Activated CD4-positive, alpha-beta T cell treated with anti-CD3 and anti-CD28 coated beads for 24 hours (primary cell): ENCODE measurements at regions not wholly inside any gene's neighbourhood (a gene's known extent, or its start where the extent isn't known, plus 50 kb on each side); places are given as distances from the start of the nearest gene placed in this dataset.

Experiments
- DNase-seq, 2 donors: peaks; one replicate each; pipeline ENCODE4 v3.0.0-alpha.2; 2020; ENCODE audit warnings: low read depth in 2 of 2

DNA sequence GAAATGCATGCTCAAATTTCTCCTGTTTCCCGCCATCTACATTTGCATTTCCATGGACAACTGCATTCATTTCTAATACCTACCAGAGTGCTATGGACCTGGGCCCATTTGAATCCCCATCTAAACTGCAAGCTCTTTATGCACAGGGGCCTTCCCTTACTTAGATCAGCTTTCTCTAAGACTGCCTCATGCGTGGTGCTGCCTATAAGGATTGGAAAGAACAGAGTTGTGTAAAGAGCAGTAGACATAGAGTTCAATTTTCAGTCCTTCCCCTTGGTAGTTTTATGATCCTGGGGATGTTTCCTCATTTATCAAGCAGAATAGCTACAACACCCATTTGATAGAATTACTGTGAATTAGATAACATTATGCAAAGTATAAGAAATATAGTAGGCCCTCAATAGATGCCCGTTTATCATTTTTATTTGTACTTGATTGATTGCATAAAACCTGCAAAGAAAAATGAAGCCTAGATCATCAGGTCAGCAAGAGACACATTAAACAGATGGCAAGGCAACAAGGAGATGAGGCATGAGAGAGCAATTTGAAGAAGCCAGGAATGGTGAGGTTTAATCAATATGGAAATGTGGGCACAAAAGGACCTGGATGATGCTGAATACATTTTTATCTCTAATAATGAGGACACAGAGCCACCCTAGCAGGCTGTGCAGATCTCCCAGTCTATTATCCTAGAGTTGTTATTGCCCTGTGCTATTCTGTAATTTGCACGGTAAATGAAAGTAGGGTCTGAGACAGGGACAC, 359.7 kb downstream of the FAM181B start:
- DNase-seq: no peak

DNA sequence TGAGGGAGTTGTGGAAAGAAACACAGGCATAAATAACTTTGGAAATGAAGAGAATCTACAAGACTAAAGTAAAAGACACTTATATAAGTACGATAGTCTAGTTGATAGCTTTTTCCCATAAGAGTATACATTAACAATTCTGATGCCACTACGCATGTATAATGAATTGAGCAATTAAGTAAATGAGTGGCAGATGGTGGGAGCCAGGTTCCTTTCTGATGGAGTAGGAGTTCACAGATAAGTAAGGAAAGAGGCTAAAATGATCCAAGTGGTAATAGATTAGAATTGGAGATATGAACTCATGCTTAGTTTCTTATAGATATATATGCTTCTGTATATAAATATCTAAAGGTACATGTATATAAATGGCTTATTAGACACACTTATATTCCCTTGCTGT, 368.3 kb downstream of the FAM181B start:
- DNase-seq: no peak

DNA sequence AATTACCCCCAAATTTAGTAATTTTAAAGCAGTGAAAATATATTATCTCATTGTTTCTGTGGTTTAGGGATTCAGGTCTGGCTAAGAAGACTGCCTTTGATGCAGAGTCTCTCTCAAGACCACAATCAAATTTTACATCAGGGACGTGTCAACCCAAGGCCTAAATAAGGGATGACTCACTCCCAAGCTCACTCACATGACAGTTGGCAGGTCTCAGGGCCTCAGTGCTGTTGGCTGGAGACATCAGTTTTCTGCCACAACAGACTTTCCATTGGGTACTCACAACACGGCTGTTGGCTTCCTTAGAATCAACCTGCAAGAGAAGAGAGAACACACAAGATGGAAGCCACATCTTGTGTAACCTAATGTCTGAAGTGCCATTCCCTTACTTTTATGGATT, 377.3 kb downstream of the FAM181B start:
- DNase-seq: no peak

DNA sequence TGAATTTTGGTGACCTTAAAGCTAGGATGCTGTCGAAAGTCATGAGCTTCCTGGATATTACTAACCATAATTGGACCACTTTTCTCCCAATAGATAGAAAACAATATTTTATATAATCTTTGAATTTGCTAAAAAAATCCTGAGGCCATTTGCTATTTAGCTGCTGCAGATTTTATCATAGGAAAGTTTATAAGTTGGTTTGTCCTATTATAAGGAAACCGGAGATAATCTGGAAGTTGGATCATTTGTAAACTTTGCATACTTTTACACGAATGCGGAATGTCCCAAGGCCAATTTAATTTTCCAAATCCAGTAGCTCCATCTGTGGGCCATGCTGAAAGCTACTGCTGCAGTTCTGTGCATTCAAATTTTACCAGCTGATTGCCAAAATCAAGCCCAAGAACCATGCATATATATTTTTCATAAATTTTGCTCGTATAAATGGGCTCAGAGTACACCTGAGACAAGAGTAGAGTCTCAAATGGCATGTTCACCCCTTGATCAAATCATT, 378.3 kb downstream of the FAM181B start:
- DNase-seq: no peak

DNA sequence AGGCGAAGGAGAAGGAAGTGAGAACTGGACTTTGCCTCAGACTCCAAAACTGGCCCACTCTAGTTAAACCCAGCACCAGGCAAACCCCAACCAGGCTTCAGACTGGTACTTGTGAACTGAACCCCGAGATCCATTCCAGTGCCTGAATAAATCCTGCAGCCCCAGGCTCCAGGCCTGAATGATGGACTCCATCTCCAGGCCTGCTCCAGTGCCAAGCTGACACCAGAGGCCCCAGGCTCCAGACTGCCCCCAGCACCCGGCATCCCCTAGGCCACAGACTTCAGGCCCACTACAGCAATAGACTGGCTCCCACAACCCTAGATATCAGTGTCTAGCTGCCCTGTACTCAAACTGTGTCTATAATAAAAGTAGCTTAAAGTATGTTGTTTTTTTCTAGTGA, 406.8 kb downstream of the FAM181B start:
- no peak for DNase-seq

DNA sequence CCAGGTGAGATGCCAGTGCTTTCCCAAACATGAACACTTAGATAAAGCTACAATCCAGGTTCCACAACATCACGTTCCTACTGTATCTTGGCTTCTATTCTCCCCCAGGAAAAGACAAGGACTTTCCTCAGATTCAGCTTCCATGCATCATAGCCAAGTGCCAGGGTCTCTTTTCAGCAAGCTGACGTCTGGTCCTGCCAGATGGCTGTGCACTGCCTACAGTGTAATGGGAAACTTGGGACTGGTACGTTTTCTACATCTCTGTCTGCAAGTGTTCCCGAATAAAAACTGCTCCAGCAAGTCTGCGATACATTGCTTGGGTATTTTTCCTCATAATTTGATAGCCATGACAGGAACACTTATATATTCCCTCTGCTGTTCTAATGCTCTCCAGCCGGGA, 412.5 kb downstream of the FAM181B start:
- DNase-seq: no peak

DNA sequence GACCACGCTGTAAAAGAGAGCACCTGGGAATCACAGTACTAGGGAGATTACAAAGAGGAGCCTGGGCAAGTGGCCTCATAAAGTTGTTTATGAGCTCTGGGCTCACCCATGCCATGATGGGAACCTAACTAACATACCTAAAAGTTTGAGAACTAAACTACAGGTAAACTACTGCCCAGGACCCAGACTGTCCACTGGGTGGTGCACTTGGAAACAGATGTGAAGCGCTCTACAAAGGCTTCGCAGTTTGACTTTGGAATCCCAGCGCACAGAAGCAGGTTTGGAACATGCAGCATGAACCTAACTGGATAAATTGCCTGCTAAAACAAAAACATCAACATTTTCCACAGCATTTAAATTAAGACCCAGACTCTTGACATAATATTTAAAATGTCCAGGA, 418.6 kb downstream of the FAM181B start:
- DNase-seq: no peak

DNA sequence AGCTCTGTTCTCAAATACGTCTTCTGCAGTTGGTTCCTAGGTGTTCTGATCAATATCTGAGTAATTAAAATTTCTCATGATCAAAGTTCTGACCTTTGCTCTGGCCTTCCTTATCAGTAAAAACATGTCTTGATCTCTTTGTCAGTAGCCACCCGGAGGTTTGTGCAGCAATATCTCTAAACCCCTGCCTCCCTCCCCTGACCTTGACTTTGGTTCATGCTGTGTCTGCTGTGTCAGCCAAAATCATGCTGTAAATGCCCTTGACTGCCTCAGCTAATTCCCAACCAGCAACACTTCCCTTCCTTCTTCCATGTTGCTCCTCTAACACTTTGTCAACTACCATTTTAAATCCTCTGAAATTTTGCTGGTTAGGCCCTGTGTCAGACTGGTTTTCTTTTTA, 424.7 kb downstream of the FAM181B start:
- no peak for DNase-seq

DNA sequence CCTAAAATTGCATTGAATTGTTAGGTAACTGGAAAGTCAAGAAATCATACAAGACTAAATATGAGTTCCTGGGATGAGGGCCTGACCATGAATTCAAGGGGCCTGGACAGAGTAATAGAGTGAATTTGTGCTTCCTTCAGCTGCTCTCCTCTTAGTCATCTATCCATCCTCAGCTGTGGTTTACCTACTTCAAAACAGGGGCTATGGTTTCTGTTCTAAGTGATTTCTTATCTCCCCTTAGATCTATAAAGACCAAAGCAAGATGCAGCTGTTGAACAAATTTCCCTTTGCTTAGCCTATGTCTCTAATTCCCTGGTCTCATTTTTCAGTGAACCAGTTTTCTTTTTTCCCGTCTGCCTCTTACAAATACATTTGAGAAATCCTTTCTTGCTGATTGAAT, 428.5 kb downstream of the FAM181B start:
- no peak for DNase-seq

DNA sequence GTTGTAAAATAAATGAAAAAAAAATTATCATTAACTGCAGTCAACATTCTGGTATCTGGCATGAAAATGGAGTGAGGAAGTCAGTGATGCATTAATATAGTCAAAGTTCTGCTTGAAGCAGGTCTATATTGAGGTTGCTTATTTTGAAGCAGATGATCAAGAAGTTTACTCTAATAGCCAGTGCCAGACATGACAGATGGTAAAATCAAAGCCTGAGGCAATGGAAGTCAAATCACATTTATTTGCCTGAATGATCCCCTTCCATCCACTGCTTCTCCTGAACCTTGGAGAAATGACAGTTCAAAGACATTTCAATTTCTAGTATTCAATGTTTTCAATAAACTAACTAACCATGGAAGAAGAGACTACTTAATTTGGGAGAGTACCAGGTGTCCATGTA, 430.0 kb downstream of the FAM181B start:
- no peak for DNase-seq

DNA sequence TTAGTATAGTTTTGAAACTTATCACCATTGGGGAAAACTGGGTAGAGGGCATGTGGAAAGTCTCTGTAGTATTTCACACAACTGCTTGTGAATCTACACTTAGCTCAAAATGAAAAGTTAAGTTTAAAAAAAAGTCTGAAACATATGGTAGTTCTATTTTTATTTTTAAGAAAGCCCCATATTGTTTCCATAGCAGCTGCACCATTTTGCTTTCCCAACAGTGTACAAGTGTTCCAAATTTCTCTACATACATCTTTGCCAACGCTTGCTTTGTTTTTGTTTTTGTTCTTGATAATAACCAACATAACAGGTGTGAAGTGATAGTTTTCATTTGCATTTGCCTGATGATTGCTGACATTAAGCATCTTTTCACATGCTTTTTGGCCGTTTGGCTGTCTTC, 445.2 kb downstream of the FAM181B start:
- no peak for DNase-seq

DNA sequence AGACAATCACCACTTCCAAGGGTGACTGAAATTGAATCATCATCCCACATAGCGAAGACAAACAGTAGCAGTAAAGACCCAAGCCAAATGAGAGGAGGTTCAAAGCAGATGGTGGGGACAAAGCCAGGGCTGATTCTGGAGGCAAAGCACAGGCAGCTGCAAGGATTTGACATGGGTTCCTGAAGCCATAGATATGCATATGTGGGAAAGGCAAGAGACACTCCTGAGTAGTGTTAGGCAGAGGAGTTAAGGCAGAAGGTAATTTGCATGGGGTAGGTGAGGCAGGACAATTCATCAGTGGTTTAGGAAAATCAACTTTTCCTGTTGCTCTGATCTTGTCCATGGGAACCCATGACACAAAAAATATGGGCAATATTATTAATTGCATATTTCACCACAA, 462.8 kb downstream of the FAM181B start:
- DNase-seq: no peak

DNA sequence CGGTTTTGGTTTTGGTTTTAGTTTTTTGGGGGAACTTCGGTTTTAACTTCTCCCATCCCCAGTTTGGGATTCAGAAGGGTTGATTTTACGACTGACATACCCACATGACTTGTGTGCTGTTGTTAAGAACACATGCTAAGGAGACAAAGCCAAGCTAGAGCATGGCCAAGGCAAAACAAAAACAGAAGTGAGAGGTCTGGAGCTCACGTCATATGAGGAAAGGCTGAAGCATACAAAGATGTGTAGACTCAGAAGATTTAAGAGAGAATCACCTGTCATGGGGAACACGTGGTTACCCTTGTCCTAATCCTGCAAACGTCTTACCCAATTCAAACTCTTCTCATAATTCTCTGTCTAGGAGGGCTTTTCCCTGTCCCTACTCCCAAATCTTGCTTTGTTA, 465.0 kb downstream of the FAM181B start:
- no peak for DNase-seq

DNA sequence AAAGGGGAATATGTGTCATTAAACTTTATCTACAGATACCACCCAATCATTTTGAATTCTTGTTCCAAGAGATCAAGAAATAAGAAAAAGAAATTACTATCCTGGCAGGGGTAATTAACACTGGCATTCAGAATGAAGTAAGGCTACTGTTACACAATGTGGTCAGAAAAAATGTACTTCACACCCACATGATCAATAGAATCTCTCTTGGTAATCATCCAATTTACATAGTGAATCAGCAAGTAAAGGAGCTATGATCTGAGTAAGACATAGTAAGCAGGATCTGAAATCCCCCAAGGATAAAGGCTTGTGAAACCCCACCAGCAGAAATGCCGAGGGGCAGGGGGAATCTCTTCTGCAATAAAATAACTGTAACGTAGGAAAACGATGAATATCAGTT, 466.5 kb downstream of the FAM181B start:
- DNase-seq: no peak

DNA sequence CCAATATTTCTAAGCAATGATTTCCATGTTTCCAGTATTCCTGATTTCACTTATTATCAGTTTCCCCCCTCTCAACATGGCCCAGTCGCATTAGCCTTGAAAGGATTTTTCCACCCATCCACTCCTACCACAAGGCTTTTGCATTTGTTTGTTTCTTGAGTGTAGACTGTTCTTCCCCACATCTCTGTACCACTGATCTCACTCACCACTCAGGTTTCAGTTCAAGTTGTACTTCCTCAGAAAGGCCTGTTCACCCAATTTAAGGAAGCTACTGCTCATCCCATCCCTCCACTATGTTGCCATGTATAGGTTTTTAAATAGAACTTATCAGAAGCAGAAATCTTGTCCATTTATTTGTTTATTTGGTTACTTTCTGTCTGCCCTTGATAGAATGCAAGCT, 472.3 kb downstream of the FAM181B start:
- no peak for DNase-seq

DNA sequence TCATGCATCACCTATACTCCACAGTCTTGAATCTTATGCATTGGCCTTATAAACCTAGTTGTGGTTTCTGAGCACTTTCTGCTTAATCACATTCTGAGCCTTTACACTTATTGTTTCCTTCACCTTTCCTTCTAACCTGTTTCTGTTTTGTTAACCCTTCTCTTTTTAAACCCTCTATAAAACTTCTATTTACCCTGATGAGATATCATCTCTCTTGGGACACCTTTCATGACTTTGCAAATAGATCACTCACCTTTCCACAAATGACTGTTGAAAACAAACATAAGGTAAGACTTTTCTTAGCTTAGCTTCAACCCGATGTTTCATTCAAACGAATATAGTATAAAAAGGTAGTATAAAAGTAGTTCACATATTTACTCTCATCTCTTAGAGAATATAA, 483.6 kb downstream of the FAM181B start:
- no peak for DNase-seq

DNA sequence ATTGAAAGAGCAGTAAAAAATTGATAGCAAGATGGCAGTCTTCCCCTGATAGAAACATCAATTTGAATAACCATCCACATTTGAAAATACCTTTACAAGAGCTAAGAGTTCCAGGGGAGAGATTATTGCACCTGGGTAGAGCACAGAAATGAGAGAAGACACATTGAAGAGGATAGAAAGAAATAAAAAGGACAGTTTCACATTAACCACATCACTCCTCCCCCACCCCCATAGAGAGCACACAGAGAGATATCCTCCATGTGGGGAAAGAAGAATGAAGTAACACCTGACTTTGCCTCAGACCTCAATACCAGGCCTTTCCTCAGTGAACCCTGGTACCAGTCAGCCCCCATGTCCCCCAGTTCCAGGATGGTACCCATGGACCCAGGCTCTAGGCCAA, 486.7 kb downstream of the FAM181B start:
- no peak for DNase-seq

DNA sequence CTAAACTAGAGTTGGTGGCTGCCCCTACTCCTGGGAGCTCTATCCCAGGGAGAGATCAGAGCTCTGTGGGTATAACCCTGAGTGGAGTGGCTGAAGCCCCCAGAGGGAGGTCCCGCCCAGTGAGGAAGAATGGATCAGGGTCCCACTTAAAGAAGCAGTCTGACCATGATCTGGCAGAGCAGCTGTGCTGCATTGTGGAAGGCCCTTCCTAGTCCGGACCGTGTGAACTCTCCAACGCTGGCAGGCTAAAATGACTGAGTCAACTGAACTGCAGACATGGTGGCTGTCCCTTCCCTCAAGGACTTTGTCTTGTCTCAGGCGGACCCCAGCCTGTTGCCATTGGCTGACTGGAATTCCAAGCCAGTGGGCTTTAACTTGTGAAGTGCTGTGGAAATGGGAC, 494.2 kb downstream of the FAM181B start:
- no peak for DNase-seq

DNA sequence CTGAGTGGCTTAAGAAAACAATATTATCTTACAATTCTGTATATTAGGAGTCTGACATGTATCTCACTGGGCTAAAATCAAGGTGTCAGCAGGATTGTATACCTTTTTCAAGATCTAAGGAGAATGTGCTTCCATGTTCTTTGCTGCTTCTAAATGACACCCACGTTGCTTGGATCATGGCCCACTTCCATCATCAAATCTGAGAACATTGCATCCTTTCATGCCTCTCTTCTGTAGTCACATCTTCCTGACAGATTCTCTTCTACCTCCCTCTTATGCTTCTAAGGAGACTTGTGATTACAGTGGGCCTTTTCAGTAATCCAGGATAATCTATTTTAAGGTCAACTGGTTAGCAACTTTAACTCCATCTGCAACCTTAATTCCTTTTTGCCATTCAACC, 499.4 kb downstream of the FAM181B start:
- DNase-seq: no peak

DNA sequence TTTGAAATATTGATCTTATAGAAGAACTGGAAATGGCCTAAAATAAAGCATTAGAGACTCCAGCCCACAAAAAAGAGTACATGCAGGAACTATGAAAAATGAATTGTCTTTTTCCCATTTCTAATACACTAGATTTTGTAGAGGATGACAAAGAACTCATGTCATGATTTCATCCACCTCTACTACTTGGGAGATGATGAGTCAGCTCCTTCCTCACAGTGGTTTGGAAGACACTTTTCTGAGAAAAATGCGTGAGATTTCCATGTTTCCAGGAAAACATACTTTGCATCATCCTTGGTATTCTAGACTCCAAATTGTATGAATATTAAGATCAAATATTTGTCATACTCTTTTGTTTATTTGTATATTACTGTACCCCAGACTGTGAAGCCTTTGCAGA, 500.5 kb downstream of the FAM181B start:
- no peak for DNase-seq

DNA sequence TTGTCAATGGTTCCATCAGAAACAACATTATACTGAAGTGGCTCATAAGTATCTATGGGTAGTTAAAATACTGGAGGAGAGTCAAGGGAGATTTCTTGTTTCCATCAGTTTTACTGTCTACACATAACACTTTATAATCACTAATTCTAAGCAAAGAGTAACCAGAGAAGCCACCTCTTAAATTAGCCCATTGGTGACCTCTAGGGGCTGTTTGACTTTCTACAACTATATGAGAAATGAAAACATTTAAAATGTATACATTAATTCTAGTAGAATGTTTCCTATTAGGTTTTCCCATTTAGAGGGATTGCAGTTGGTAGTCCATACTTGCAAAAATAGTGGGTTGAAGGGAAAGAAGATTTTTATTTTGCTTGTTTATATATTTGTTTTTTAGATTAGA, 504.3 kb downstream of the FAM181B start:
- DNase-seq: no peak

DNA sequence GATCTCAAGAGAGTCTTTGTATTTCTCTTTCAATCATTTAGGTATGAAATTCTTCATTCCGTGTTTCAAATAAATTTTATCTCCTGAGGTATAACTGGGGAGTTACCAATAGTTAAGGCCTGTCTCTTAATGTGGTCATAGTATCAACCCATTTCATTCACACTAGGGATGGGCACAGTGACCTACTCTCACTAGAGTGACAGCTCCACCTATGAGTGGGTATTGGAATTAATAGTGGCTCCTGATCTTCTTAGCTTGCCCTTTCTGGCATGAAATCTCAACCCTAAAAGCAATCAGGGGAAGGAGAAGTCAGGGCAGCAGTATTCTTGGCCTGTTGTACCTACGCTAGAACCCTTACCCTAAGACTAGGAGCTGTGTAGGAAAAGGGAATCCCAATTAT, 507.7 kb downstream of the FAM181B start:
- DNase-seq: no peak

DNA sequence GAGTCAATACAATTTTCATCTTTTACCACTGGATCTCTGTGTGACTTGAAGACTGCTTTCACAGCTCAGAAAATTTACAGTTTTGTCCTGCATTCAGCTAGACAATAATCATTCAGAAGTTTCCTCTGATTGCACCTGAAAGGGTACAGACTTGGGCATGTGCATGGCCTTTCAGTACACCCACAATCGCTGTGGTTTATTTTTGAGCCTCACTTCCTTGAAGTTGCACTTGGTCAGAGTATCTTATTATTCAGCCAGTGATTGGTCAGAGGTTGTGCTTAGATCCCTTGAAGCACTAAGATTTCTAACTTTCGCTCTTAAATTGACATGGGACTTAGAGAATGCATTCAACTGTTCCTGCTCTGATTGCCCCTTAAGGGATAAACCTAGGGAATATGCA, 508.2 kb downstream of the FAM181B start:
- no peak for DNase-seq

DNA sequence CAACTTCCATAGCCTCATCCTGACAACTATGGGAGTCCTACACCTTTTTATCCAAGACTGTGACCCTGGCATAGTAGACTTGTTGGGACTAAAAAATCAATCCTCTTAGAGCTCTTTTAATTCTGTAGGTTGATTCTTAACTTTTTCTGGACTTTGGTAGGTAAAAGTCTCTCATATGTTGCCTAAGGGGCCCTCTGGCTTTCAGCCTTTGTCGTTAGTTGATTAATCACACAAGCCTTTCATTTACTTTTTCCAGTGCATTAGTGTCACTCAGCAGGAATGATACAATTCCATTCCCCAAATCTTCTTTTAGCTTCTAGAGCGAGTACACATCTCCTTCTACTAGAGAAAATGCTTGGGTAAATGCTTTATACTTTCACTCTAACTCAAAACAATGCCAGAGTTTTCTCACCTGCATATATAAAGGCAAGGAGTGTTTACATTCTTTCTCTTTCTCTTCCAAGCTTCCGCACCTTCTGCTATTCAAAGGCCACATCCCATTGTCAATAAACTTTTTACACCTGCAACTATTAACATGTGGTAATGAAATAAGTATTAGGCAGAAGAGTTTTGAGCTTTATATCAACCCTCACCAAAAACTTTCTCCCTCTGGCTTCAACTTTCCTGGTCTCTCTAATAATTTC, 516.6 kb downstream of the FAM181B start:
- DNase-seq: no peak
